Spleen (tissue), 11 donors: ENCODE measurements at regions not wholly inside any gene's neighbourhood (a gene's known extent, or its start where the extent isn't known, plus 50 kb on each side); places are given as distances from the start of the nearest gene placed in this dataset.

ENCODE experiments used
- DNase-seq: peaks from one replicate; pipeline ENCODE4 v3.0.0-alpha.2; 2020
- H3K27ac ChIP-seq, 8 donors: fragments of 200-600 bp; sonication (generic) in 7 of 8; 1 replicate in 4 of 8; 2 replicates in 4 of 8; pipeline versions ENCODE4 v1.5.0 to v1.8.0; 2016 to 2021; ENCODE audit warnings: inconsistent platforms in 4 of 8, mild to moderate bottlenecking in 4 of 8, moderate library complexity in 1 of 8
- H3K27me3 ChIP-seq, 7 donors: fragments of 200-600 bp; sonication (generic) in 6 of 7; replicated peaks in 1 of 7; 1 replicate in 4 of 7; 2 replicates in 3 of 7; pipeline versions ENCODE4 v1.5.0 to v1.8.0; 2016 to 2021; ENCODE audit warnings: inconsistent platforms in 3 of 7, mild to moderate bottlenecking in 1 of 7
- H3K36me3 ChIP-seq, 6 donors: fragments of 200-600 bp; sonication (generic) in 5 of 6; 1 replicate in 4 of 6; 2 replicates in 2 of 6; pipeline versions ENCODE4 v1.5.0 to v1.8.0; 2016 to 2021; ENCODE audit warnings: inconsistent platforms in 2 of 6
- H3K4me1 ChIP-seq, 6 donors: fragments of 200-600 bp; sonication (generic) in 5 of 6; 1 replicate in 3 of 6; 2 replicates in 3 of 6; pipeline versions ENCODE4 v1.5.0 to v1.8.0; 2016 to 2021; ENCODE audit warnings: inconsistent platforms in 3 of 6
- H3K4me3 ChIP-seq, 8 donors: fragments of 200-600 bp; sonication (generic) in 7 of 8; 1 replicate in 4 of 8; 2 replicates in 4 of 8; pipeline versions ENCODE4 v1.5.0 to v1.8.0; 2016 to 2021; ENCODE audit warnings: inconsistent platforms in 4 of 8, mild to moderate bottlenecking in 4 of 8, moderate library complexity in 2 of 8
- H3K9me3 ChIP-seq, 8 donors: fragments of 200-600 bp; sonication (generic) in 7 of 8; 1 replicate in 4 of 8; 2 replicates in 4 of 8; pipeline versions ENCODE4 v1.5.0 to v1.8.0; 2016 to 2021; ENCODE audit warnings: inconsistent platforms in 4 of 8
- POLR2A ChIP-seq, 3 donors: fragments of 450-650 bp; IDR thresholded peaks; one replicate each; pipeline ENCODE4 v1.5.1; 2017; ENCODE audit warnings: antibody characterized with exemption in 3 of 3, mild to moderate bottlenecking in 1 of 3
- POLR2AphosphoS5 ChIP-seq, 3 donors: sonication (generic); formaldehyde crosslinking; IDR thresholded peaks; one replicate each; pipeline ENCODE4 v1.5.1; 2017; ENCODE audit warnings: antibody characterized with exemption in 3 of 3
- WGBS, 5 donors: extraction: QIAGEN DNeasy Blood & Tissue Kit in 3 of 5; methylation state at CpG; one replicate each; pipeline versions ENCODE4 v1.1.5 to v1.1.7; 2013 to 2018; 5-methylcytosine and 5-hydroxymethylcytosine counted together
- intact Hi-C: fragments of 100-400 bp; cut with DNase I; formaldehyde crosslinking; loops from one replicate; pipeline ENCODE4 v1.15.0; 2023; ENCODE audit warnings: low total_unique reads
- TF ChIP-seq, protein P1 (sequence below), 11 experiments: fragments of 200-600 bp in 7 of 11; fragments of 450-650 bp in 4 of 11; sonication (generic) in 4 of 11; IDR thresholded peaks in 8 of 11; conservative IDR thresholded peaks in 3 of 11; 1 replicate in 7 of 11; 2 replicates in 4 of 11; pipeline versions ENCODE4 v1.4.0 to v1.8.0; 2016 to 2021; ENCODE audit warnings: antibody characterized with exemption in 11 of 11, inconsistent platforms in 4 of 11, mild to moderate bottlenecking in 1 of 11
- donor health status: healthy with polysubstance abuse.
- donor health status: DM: no; HTN: no; CAD: no; lungs with moderate emphysema.
- donor health status: DM: no; HTN: no; CAD: no.
- donor health status: Bipolar disorder and iron deficiency.
- donor health status: healthy.
- donor health status: DM: no; HTN: no; CAD: no.
- donor health status: DM: yes; HTN: yes; CAD: no.

GRCh38 chr10:3494131-3494837, 290.7 kb downstream of the KLF6 start:
- no peak overlapping the region for H3K4me3 ChIP-seq
- TF ChIP-seq POLR2AphosphoS5 (IDR thresholded peaks at IDR 0.05) (no peak), POLR2A (IDR thresholded peaks at IDR 0.05) (no peak)
- H3K27ac ChIP-seq = no peak overlapping the region
- peaks cover 0 to 12% (median 0%) of the 10 kb centered on the region in 8 donors for H3K9me3 ChIP-seq
- H3K4me1 ChIP-seq = no peaks in the 10 kb centered on the region
- no peak for DNase-seq
- no peaks in the 10 kb centered on the region for H3K36me3 ChIP-seq
- peaks cover 0 to 8% (median 0%) of the 10 kb centered on the region in 7 donors for H3K27me3 ChIP-seq
- WGBS, 5 donors = 80 to 89% (median 88%) methylated on average over 22 of the region's 22 CpGs
- intact Hi-C loops = no loop called here

- H3K4me1 ChIP-seq = no peaks in the 10 kb centered on the region
- peaks cover 0 to 19% (median 0%) of the 10 kb centered on the region in 8 donors for H3K9me3 ChIP-seq
- DNase-seq = no peak
- intact Hi-C loops = no loop called here
- H3K36me3 ChIP-seq = no peaks in the 10 kb centered on the region
- TF ChIP-seq, protein P1, sequence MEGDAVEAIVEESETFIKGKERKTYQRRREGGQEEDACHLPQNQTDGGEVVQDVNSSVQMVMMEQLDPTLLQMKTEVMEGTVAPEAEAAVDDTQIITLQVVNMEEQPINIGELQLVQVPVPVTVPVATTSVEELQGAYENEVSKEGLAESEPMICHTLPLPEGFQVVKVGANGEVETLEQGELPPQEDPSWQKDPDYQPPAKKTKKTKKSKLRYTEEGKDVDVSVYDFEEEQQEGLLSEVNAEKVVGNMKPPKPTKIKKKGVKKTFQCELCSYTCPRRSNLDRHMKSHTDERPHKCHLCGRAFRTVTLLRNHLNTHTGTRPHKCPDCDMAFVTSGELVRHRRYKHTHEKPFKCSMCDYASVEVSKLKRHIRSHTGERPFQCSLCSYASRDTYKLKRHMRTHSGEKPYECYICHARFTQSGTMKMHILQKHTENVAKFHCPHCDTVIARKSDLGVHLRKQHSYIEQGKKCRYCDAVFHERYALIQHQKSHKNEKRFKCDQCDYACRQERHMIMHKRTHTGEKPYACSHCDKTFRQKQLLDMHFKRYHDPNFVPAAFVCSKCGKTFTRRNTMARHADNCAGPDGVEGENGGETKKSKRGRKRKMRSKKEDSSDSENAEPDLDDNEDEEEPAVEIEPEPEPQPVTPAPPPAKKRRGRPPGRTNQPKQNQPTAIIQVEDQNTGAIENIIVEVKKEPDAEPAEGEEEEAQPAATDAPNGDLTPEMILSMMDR (IDR thresholded peaks at IDR 0.05 in 8 of 11, conservative IDR thresholded peaks at IDR 0.05 in 3 of 11) = no peak
- TF ChIP-seq POLR2AphosphoS5 (IDR thresholded peaks at IDR 0.05) (no peak), POLR2A (IDR thresholded peaks at IDR 0.05) (no peak)
- no peak overlapping the region for H3K4me3 ChIP-seq
- H3K27ac ChIP-seq = no peak overlapping the region
- peaks cover 0 to 8% (median 0%) of the 10 kb centered on the region in 7 donors for H3K27me3 ChIP-seq
- WGBS, 5 donors = 53 to 98% (median 97%) methylated on average over 1 of the region's 1 CpG
Observed at GRCh38 chr10:3493621-3494020, 291.4 kb downstream of the KLF6 start.

DNA sequence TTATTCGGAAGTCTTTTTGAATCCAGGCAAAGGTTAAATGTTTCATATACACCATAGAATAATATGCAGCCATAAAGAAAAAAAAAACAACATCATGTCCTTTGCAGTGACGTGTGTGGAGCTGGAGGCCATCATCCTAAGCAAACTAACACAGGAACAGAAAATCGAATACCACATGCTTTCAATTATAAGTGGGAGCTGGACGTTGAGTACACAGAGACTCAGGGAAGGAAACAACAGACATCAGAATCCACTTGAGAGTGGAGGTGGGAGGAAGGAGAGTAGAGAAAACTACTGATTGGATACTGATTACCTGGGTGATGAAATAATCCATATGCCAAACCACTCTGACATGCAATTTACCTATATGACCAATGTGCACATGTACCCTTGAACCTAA, 293.4 kb downstream of the KLF6 start:
- TF ChIP-seq POLR2AphosphoS5 (IDR thresholded peaks at IDR 0.05) (no peak), POLR2A (IDR thresholded peaks at IDR 0.05) (no peak)
- TF ChIP-seq, protein P1 (IDR thresholded peaks at IDR 0.05 in 8 of 11, conservative IDR thresholded peaks at IDR 0.05 in 3 of 11) = no peak
- intact Hi-C loops = no loop called here

GRCh38 chr10:3487228-3487627, 297.8 kb downstream of the KLF6 start:
- 68 to 83% (median 71%) methylated on average over 4 of the region's 4 CpGs for WGBS, 5 donors
- H3K27me3 ChIP-seq = no peaks in the 10 kb centered on the region
- DNase-seq = no peak
- peaks cover 0 to 47% (median 30%) of the 10 kb centered on the region in 6 donors for H3K4me1 ChIP-seq
- intact Hi-C loops = loop anchor here (10.0 kb wide), 1 partner anchor 298 kb away; the partner anchor contains the start of gene KLF6
- H3K4me3 ChIP-seq = no peak overlapping the region
- H3K27ac ChIP-seq = no peak overlapping the region
- peaks cover 0 to 22% (median 0%) of the 10 kb centered on the region in 8 donors for H3K9me3 ChIP-seq
- H3K36me3 ChIP-seq = no peaks in the 10 kb centered on the region
- TF ChIP-seq POLR2A (IDR thresholded peaks at IDR 0.05) (no peak), POLR2AphosphoS5 (IDR thresholded peaks at IDR 0.05) (no peak)
- TF ChIP-seq, protein P1 (IDR thresholded peaks at IDR 0.05 in 8 of 11, conservative IDR thresholded peaks at IDR 0.05 in 3 of 11) = no peak

More for the DNA sequence above, 293.4 kb downstream of the KLF6 start:
- Histone ChIP-seq H3K27ac (no peak overlapping the region), H3K36me3 (no peaks in the 10 kb centered on the region), H3K27me3 (peaks cover 0 to 8% (median 0%) of the 10 kb centered on the region in 7 donors), H3K4me3 (no peak overlapping the region), H3K9me3 (peaks cover 0 to 22% (median 0%) of the 10 kb centered on the region in 8 donors), H3K4me1 (peaks cover 0 to 3% (median 0%) of the 10 kb centered on the region in 6 donors)
- 73 to 85% (median 83%) methylated on average over 4 of the region's 4 CpGs for WGBS, 5 donors
- no peak for DNase-seq
